ENCODE measurements at regions not wholly inside any gene's neighbourhood (a gene's known extent, or its start where the extent isn't known, plus 50 kb on each side); places are given as distances from the start of the nearest gene placed in this dataset.

GRCh38 chr12:38411426-38411825 lies 94.9 kb downstream of the ALG10B start (continued):
- TF ChIP-seq ZNF331 (CRISPR knock-in tag; IDR thresholded peaks at IDR 0.05; ENCODE audit: low read depth) (no peak), POLR2AphosphoS5 (IDR thresholded peaks at IDR 0.05; ENCODE audit: low read depth) (no peak), STAT1 (IDR thresholded peaks at IDR 0.05; ENCODE audit: unreplicated experiment) (no peak), EZH2phosphoT487 (IDR thresholded peaks at IDR 0.05; ENCODE audit: unreplicated experiment) (no peak), CTCF (conservative IDR thresholded peaks at IDR 0.05; ENCODE audit: low read depth in 2 of 2) (no peak), CREB1 (CRISPR knock-in tag; IDR thresholded peaks at IDR 0.05; ENCODE audit: low read depth) (no peak), ETS1 (IDR thresholded peaks at IDR 0.05) (no peak), EZH2 (IDR thresholded peaks at IDR 0.05; ENCODE audit: low read depth, unreplicated experiment) (no peak)

- no peak overlapping the region for H2AFZ ChIP-seq
- H4K20me1 ChIP-seq (replicated peaks; ENCODE audit: insufficient read depth) = no peaks in the 10 kb centered on the region
- H3K79me2 ChIP-seq (replicated peaks; ENCODE audit: insufficient read depth) = no peaks in the 10 kb centered on the region
- no peak overlapping the region for H3K27ac ChIP-seq (ENCODE audit: low read depth)
- no peak overlapping the region for H3K4me3 ChIP-seq
- Mint-ChIP-seq H3K27ac (peak overlapping the region; percentile 81), H3K4me3 (no peak overlapping the region), H3K4me1 (peaks cover 23% of the 10 kb centered on the region), H3K27me3 (ENCODE audit: insufficient read depth, low read depth, poor library complexity) (no peaks in the 10 kb centered on the region), H3K9me3 (peaks cover under 1% of the 10 kb centered on the region), H3K36me3 (ENCODE audit: low read depth) (no peaks in the 10 kb centered on the region)
- H3K4me2 ChIP-seq = peak overlapping the region; percentile 44; the same call in 1 of the 2 replicates
- ATAC-seq (no peak), DNase-seq (ENCODE audit: low spot score) (no peak)
- H3K4me1 ChIP-seq (ENCODE audit: insufficient read depth) = peaks cover 26% of the 10 kb centered on the region; the same call in 1 of the 2 replicates
- no peaks in the 10 kb centered on the region for H3K9me2 ChIP-seq (ENCODE audit: insufficient read depth)
- no peaks in the 10 kb centered on the region for H3K27me3 ChIP-seq (ENCODE audit: insufficient read depth)
- no peaks in the 10 kb centered on the region for H3K36me3 ChIP-seq (ENCODE audit: insufficient read depth)
- no peaks in the 10 kb centered on the region for H3F3A ChIP-seq (replicated peaks; ENCODE audit: low read depth)
- TF ChIP-seq STAT1 (IDR thresholded peaks at IDR 0.05; ENCODE audit: unreplicated experiment) (no peak), EZH2 (IDR thresholded peaks at IDR 0.05; ENCODE audit: low read depth, unreplicated experiment) (no peak), ZNF462 (CRISPR knock-in tag; IDR thresholded peaks at IDR 0.05) (no peak), ETS1 (IDR thresholded peaks at IDR 0.05) (no peak), REST (IDR thresholded peaks at IDR 0.05; ENCODE audit: unreplicated experiment) (no peak), POLR2AphosphoS5 (IDR thresholded peaks at IDR 0.05; ENCODE audit: low read depth) (no peak), ZNF331 (CRISPR knock-in tag; IDR thresholded peaks at IDR 0.05; ENCODE audit: low read depth) (no peak), CREB1 (CRISPR knock-in tag; IDR thresholded peaks at IDR 0.05; ENCODE audit: low read depth) (no peak)
Observed at GRCh38 chr12:38411946-38412345, 95.4 kb downstream of the ALG10B start.

Measured in GM23338 (cell line).